NCI-H446 (cell line): ENCODE measurements at regions not wholly inside any gene's neighbourhood (a gene's known extent, or its start where the extent isn't known, plus 50 kb on each side); places are given as distances from the start of the nearest gene placed in this dataset.

Experiments used
- DNase-seq, 2 experiments: peaks; one replicate each; lab custom pipeline; 2025; lab: John Stamatoyannopoulos, UW

GRCh38 chr4:62159306-62159705 is 959.2 kb downstream of the ADGRL3 start:
- no peak for DNase-seq

DNA sequence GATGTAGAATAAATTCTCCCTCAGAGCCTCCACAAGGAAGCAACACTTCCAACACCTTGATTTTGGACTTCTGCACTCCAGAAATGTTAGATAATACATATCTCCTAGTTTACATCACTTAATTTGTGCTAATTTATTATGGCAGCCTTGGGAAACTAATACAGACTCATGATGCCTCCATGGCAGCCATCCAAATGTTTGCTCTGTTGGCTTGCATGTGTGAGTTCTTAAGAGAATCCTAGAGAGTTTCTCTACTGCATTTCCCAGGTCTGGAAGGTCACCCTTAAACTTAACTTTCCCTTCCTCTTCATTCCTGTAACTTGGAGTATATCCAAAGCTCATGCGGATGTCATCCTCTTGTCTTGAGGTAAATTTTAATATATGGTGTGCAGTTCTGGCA is 956.1 kb downstream of the ADGRL3 start:
- peak; percentile 1 to 35 for DNase-seq

GRCh38 chr4:62145276-62145675 is 945.1 kb downstream of the ADGRL3 start:
- DNase-seq, result no peak

DNA sequence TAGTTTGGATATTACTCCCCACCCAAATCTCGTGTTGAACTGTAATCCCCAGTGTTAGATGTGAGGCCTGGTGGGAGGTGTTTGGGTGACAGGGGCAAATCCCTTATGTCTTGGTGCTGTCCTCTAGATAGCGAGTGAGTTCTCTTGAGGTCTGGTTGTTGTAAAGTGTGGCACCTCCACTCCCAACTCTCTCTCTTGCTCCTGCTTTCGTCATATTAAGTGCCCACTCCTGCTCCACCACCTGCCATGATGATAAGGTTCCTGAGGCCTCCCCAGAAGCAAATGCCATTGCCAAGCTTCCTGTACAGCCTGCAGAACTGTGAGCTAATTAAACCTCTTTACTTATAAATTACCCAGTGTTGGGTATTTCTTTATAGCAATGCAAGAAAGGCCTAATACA is 944.3 kb downstream of the ADGRL3 start:
- DNase-seq, result no peak

- DNase-seq, result no peak
These were observed 935.5 kb downstream of the ADGRL3 start for GRCh38 chr4:62135565-62136156.

DNA sequence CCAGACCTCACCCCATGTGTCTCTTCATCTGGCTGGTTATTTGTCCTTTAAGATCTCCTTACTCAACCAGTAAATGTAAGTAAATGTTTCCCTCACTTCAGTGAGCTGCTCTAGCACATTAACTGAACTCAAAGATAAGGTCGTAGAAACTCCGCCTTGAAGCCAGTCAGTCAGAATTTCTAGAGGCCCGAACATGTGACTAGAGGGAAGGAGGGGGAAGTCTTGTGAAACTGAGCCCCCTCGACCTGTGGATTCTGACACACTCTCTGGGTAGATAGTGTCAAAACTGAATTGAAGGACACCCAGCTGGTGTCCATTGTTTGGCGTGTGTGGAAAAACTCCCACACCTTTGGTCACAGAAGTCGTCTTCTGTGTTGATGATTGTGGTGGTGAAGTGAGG is 933.9 kb downstream of the ADGRL3 start:
- DNase-seq, result no peak

- no peak for DNase-seq
These were observed 933.2 kb downstream of the ADGRL3 start for GRCh38 chr4:62133101-62133897.

DNA sequence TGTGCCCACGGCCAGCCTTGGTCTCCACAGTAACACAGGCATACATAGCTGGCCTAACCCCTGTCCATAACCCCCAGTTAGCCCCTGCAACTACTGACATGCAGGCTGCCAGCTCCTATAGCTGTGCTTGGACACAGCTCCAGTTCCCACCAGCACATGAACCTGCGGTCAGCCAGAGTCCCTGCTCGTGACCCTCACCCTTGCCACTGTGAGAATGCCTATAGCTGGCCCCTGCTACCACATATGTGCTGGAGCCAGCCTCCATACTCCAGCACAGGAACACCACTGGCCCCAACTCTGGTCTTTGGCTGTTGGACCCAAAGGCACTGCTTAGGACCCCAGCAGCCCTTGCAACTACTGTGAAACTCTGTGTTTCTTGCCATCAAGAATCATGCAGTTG is 930.9 kb downstream of the ADGRL3 start:
- no peak for DNase-seq

DNA sequence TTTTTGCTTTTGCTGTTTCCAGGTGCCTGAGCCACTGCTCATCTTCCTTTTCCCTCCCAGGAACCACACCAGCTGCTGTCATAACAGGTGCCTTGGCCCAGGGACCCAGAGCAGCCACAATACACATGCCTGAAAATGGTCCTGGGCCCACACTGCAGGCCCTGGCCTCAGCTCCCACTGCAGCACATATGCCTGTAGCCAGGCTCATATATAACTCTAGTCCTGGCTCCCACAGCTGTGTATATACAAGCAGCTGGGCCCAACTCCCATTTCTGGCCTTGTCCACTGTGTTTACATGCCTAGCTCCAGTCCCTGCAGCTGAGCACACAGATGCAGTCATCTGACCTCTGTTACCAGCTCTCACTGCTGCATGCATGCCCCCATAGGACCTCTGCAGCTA is 930.5 kb downstream of the ADGRL3 start:
- no peak for DNase-seq

GRCh38 chr4:62130230-62130629 is 930.1 kb downstream of the ADGRL3 start:
- no peak for DNase-seq
